B cell (primary cell): ENCODE measurements at regions not wholly inside any gene's neighbourhood (a gene's known extent, or its start where the extent isn't known, plus 50 kb on each side); places are given as distances from the start of the nearest gene placed in this dataset.

Experiments used
- CTCF ChIP-seq: fragments of 200-600 bp; IDR thresholded peaks from one replicate; pipeline ENCODE4 v1.8.0; 2022; ENCODE audit warnings: antibody characterized with exemption, mild to moderate bottlenecking
- EZH2 ChIP-seq: IDR thresholded peaks from 2 replicates; pipeline ENCODE4 v1.6.1; 2012; ENCODE audit warnings: borderline replicate concordance, low read depth, mild to moderate bottlenecking, moderate library complexity, low read length; ENCODE audit not compliant: insufficient read depth, poor library complexity, severe bottlenecking

- TF ChIP-seq CTCF (no peak), EZH2 (no peak)
Observed at GRCh38 chr6:40195428-40196134, 261.3 kb upstream of the MOCS1 start.
